HG03066 (cell line): ENCODE measurements at regions not wholly inside any gene's neighbourhood (a gene's known extent, or its start where the extent isn't known, plus 50 kb on each side); places are given as distances from the start of the nearest gene placed in this dataset.
"Not testable (repeated sequence)": the region's sequence is repeated elsewhere in the genome, so short reads cannot be mapped to it uniquely, and the experiment has no call there.

ENCODE experiments used
- ATAC-seq: cut with Tn5 transposase; IDR thresholded peaks from one replicate; pipeline ENCODE4 v1.9.1; 2021; ENCODE audit warnings: low read depth; ENCODE audit not compliant: unreplicated experiment

- ATAC-seq: not testable (repeated sequence)
Measured at GRCh38 chr16:88224131-88224898, 158.4 kb upstream of the ZNF469 start.

GRCh38 chr16:88225640-88226230 is 157.0 kb upstream of the ZNF469 start:
- ATAC-seq: not testable (repeated sequence)

- not testable (repeated sequence) for ATAC-seq
Measured at GRCh38 chr16:88226302-88226701, 156.5 kb upstream of the ZNF469 start.

- not testable (repeated sequence) for ATAC-seq
Measured at GRCh38 chr16:88227026-88227721, 155.6 kb upstream of the ZNF469 start.

GRCh38 chr16:88227722-88228482 is 154.9 kb upstream of the ZNF469 start:
- ATAC-seq: not testable (repeated sequence)

GRCh38 chr16:88228751-88229150 is 154.0 kb upstream of the ZNF469 start:
- ATAC-seq: not testable (repeated sequence)

- ATAC-seq: not testable (repeated sequence)
Measured at GRCh38 chr16:88229710-88230109, 153.0 kb upstream of the ZNF469 start.

GRCh38 chr16:88230276-88230966 is 152.3 kb upstream of the ZNF469 start:
- ATAC-seq: not testable (repeated sequence)

GRCh38 chr16:88230967-88231615 is 151.7 kb upstream of the ZNF469 start:
- not testable (repeated sequence) for ATAC-seq

GRCh38 chr16:88231839-88232238 is 150.9 kb upstream of the ZNF469 start:
- not testable (repeated sequence) for ATAC-seq

GRCh38 chr16:88232401-88233258 is 150.1 kb upstream of the ZNF469 start:
- ATAC-seq: not testable (repeated sequence)

- not testable (repeated sequence) for ATAC-seq
Measured at GRCh38 chr16:88233621-88234420, 148.9 kb upstream of the ZNF469 start.

- not testable (repeated sequence) for ATAC-seq
Measured at GRCh38 chr16:88234421-88235271, 148.1 kb upstream of the ZNF469 start.

- not testable (repeated sequence) for ATAC-seq
Measured at GRCh38 chr16:88235691-88236090, 147.1 kb upstream of the ZNF469 start.

GRCh38 chr16:88236229-88236628 is 146.5 kb upstream of the ZNF469 start:
- ATAC-seq: not testable (repeated sequence)

- ATAC-seq: not testable (repeated sequence)
Measured at GRCh38 chr16:88237314-88237713, 145.4 kb upstream of the ZNF469 start.
